LNCAP (cell line): ENCODE measurements at regions not wholly inside any gene's neighbourhood (a gene's known extent, or its start where the extent isn't known, plus 50 kb on each side); places are given as distances from the start of the nearest gene placed in this dataset.

ENCODE experiments used
- TF ChIP-seq, protein P1 (sequence below): fragments of 450-650 bp; IDR thresholded peaks from 2 replicates; pipeline ENCODE4 v1.5.1; 2017; ENCODE audit warnings: mild to moderate bottlenecking

DNA sequence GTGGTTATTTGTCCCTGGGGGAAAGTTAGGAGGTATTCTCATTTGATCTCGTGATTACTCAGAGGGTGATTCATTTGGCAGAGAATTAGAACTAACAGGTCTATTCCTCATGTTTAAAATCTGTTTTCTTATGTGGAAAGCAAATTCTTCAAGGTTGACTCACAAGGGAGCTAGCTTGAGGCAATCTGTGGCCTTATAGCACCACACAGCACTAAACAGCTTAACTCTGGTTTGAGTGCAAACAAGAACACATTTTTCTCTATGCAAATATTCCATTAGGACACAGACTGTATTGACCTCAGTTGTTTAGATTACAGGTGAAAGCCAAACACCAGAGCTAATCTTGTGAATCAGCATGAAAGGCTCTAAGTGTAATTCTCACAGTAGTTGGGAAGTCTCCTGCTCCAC lies 694.4 kb upstream of the POU3F4 start:
- TF ChIP-seq, protein P1, sequence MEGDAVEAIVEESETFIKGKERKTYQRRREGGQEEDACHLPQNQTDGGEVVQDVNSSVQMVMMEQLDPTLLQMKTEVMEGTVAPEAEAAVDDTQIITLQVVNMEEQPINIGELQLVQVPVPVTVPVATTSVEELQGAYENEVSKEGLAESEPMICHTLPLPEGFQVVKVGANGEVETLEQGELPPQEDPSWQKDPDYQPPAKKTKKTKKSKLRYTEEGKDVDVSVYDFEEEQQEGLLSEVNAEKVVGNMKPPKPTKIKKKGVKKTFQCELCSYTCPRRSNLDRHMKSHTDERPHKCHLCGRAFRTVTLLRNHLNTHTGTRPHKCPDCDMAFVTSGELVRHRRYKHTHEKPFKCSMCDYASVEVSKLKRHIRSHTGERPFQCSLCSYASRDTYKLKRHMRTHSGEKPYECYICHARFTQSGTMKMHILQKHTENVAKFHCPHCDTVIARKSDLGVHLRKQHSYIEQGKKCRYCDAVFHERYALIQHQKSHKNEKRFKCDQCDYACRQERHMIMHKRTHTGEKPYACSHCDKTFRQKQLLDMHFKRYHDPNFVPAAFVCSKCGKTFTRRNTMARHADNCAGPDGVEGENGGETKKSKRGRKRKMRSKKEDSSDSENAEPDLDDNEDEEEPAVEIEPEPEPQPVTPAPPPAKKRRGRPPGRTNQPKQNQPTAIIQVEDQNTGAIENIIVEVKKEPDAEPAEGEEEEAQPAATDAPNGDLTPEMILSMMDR: no peak

DNA sequence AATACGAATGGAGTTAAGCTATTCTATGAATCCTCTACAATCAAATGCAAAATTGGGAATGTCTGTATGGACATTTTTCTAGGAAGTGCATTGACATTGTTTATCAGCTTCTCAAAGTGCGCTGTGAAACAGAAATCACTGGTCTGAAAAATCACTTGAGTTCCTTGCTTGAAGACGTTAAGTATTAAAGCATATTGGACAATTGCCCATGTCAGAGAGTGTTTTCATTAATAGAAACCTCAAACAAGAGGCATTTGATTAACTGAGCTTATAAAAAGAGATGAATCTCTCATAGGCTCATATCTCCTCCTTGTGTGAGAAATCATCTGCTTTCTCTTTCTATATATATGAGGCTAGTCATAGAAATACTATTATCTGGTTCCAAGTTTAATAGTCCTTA lies 692.1 kb upstream of the POU3F4 start:
- TF ChIP-seq, protein P1: no peak

DNA sequence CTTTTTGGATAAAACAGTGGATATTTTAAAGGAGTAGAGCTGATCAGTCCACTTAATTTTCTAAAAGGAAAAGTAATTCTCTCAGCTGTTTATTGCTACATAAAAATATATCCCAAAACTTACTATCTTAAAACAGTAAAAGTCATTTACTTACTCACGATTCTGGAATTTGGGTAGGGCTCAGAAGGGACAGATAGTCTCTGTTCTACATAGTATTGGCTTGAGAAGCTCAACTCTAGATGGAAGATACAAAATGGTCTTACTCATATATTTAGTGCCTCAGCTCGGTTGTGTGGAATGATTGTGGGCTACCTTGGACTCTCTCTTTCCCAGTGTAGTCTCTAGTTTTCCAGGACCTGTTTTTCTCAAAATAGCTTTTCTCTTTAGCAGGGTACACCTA lies 691.5 kb upstream of the POU3F4 start:
- TF ChIP-seq, protein P1: no peak

DNA sequence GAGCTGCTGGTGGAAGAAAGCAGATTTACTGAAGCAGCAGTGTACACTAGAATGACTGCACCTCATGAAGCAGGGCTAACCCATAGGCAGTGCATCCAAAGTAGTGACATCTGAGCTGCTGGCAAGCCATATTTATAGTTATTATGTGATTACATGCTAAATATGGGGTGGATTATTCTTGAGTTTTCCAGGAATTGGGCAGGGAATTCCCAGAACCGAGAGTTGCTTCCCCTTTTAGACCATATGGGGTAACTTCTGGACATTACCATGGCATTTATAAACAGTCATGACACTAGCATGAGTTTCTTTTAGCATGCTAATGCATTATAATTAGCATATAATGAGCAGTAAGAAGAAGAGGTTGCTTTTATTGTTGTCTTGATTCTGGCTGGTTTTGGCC lies 665.8 kb upstream of the POU3F4 start:
- TF ChIP-seq, protein P1: no peak

DNA sequence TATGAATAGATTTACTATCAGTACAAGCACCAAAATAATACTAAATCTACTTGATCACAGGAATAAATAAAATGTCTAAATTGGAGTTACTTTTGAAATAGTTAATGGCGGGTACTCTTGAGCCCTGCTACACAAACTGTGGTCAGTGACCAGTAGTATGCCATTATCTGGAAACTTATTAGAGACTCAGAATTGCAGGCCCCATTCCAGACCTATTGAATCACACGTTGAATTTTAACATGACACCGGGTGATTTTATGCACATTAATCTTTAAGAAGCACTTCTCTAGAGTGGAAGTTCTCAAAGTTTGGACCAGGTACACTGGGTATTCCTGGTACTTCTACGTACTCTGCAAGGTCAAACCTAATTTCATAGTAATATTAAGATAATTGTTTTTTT lies 660.0 kb upstream of the POU3F4 start:
- TF ChIP-seq, protein P1: no peak
